Sigmoid colon (tissue), 6 donors: ENCODE measurements at regions not wholly inside any gene's neighbourhood (a gene's known extent, or its start where the extent isn't known, plus 50 kb on each side); places are given as distances from the start of the nearest gene placed in this dataset.

Experiments
- DNase-seq: peaks from one replicate; pipeline ENCODE4 v3.0.0-alpha.2; 2019
- H3K27ac ChIP-seq, 4 donors: fragments of 200-600 bp; sonication (generic); one replicate each; pipeline ENCODE4 v1.5.1; 2016 to 2019; ENCODE audit warnings: mild to moderate bottlenecking in 1 of 4
- H3K27me3 ChIP-seq, 3 donors: fragments of 200-600 bp; sonication (generic); one replicate each; pipeline ENCODE4 v1.5.1; 2019; ENCODE audit warnings: mild to moderate bottlenecking in 1 of 3
- H3K36me3 ChIP-seq, 4 donors: fragments of 200-600 bp; sonication (generic); one replicate each; pipeline ENCODE4 v1.5.1; 2016 to 2019
- H3K4me1 ChIP-seq, 4 donors: fragments of 200-600 bp; sonication (generic); one replicate each; pipeline ENCODE4 v1.5.1; 2017 to 2019
- H3K4me3 ChIP-seq, 4 donors: fragments of 200-600 bp; sonication (generic); one replicate each; pipeline ENCODE4 v1.5.1; 2017 to 2019; ENCODE audit warnings: mild to moderate bottlenecking in 2 of 4, moderate library complexity in 1 of 4
- H3K9me3 ChIP-seq, 4 donors: fragments of 200-600 bp in 3 of 4; sonication (generic) in 3 of 4; one replicate each; pipeline versions ENCODE4 v1.5.1 to v1.6.1; 2013 to 2019
- EP300 ChIP-seq, 4 donors: sonication (generic); formaldehyde crosslinking; IDR thresholded peaks; one replicate each; pipeline ENCODE4 v1.6.1; 2017; ENCODE audit warnings: antibody characterized with exemption in 4 of 4
- POLR2A ChIP-seq, 2 donors: fragments of 450-650 bp; IDR thresholded peaks; one replicate each; pipeline ENCODE4 v1.6.1; 2016; ENCODE audit warnings: antibody characterized with exemption in 2 of 2, mild to moderate bottlenecking in 2 of 2, moderate library complexity in 2 of 2
- POLR2AphosphoS5 ChIP-seq, 4 donors: sonication (generic); formaldehyde crosslinking; IDR thresholded peaks; one replicate each; pipeline ENCODE4 v1.6.1; 2017; ENCODE audit warnings: antibody characterized with exemption in 4 of 4
- WGBS, 2 donors: extraction: QIAGEN DNeasy Blood & Tissue Kit; methylation state at CpG; one replicate each; pipeline ENCODE4 v1.1.7; 2013; 5-methylcytosine and 5-hydroxymethylcytosine counted together
- intact Hi-C: fragments of 100-400 bp; cut with DNase I; formaldehyde crosslinking; loops from one replicate; pipeline ENCODE4 v1.15.1; 2023
- TF ChIP-seq, protein P1 (sequence below), 4 experiments: fragments of 450-650 bp in 3 of 4; fragments of 200-600 bp in 1 of 4; IDR thresholded peaks; one replicate each; pipeline ENCODE4 v1.5.1; 2016 to 2019; ENCODE audit warnings: antibody characterized with exemption in 4 of 4, mild to moderate bottlenecking in 3 of 4, moderate library complexity in 2 of 4
- donor health status: healthy with polysubstance abuse.
- donor health status: healthy.

DNA sequence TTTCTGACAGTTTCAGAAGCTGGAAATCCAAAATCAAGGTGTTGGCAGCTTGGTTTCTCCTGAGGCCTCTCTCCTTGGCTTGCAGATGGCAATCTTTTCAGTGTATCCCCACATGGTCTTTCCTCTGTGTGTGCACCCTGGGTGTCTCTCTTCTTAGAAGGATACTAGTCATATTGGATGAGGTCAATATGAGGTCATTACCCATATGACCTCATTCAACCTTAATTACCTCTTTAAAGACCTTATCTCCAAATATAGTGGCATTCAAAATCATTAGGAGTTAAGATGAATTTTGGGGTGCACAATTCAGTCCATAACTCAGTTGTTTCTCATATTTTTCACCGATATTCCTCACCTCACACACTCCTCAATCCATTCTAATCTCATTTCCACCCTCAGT is 92.4 kb upstream of the TGM3 start:
- no peaks in the 10 kb centered on the region for H3K9me3 ChIP-seq
- 90 to 93% methylated on average over 1 of the region's 1 CpG for WGBS, 2 donors

DNA sequence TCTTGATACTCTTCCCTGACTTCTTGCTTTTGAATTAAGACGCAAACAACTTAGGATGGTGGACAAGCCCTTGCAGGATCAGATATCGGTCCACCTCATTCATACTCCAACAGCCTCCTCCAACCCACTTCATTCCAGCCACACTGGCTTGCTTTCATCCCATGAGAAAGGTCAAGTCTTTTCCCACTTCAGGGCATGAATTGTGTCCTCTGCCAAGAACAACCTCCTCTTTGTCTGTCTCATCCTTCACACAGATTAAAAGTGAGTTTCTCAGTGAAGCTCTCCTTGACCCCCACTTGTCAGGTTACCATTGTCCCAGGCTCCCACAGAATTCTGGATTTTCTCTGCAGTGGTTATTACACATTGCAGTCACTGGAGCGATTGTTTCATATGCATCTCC is 91.8 kb upstream of the TGM3 start:
- Histone ChIP-seq H3K9me3 (no peaks in the 10 kb centered on the region), H3K27ac (no peak overlapping the region), H3K27me3 (peaks cover 8 to 40% (median 13%) of the 10 kb centered on the region in 3 donors), H3K4me1 (peaks cover 0 to 16% (median 13%) of the 10 kb centered on the region in 4 donors), H3K4me3 (no peak overlapping the region), H3K36me3 (no peaks in the 10 kb centered on the region)
- WGBS, 2 donors, result 94% methylated on average over 3 of the region's 3 CpGs
- DNase-seq, result no peak
- TF ChIP-seq, protein P1, sequence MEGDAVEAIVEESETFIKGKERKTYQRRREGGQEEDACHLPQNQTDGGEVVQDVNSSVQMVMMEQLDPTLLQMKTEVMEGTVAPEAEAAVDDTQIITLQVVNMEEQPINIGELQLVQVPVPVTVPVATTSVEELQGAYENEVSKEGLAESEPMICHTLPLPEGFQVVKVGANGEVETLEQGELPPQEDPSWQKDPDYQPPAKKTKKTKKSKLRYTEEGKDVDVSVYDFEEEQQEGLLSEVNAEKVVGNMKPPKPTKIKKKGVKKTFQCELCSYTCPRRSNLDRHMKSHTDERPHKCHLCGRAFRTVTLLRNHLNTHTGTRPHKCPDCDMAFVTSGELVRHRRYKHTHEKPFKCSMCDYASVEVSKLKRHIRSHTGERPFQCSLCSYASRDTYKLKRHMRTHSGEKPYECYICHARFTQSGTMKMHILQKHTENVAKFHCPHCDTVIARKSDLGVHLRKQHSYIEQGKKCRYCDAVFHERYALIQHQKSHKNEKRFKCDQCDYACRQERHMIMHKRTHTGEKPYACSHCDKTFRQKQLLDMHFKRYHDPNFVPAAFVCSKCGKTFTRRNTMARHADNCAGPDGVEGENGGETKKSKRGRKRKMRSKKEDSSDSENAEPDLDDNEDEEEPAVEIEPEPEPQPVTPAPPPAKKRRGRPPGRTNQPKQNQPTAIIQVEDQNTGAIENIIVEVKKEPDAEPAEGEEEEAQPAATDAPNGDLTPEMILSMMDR (IDR thresholded peaks at IDR 0.05), result no peak
- TF ChIP-seq POLR2A (IDR thresholded peaks at IDR 0.05), result no peak
- TF ChIP-seq POLR2AphosphoS5 (IDR thresholded peaks at IDR 0.05), result no peak
- TF ChIP-seq EP300 (IDR thresholded peaks at IDR 0.05), result no peak
- intact Hi-C loops, result no loop called here

More for the DNA sequence above, 92.4 kb upstream of the TGM3 start:
- H3K4me1 ChIP-seq, result peaks cover 0 to 16% (median 13%) of the 10 kb centered on the region in 4 donors
- peaks cover 8 to 34% (median 13%) of the 10 kb centered on the region in 3 donors for H3K27me3 ChIP-seq
- no peaks in the 10 kb centered on the region for H3K36me3 ChIP-seq
- intact Hi-C loops, result no loop called here
- TF ChIP-seq POLR2A (IDR thresholded peaks at IDR 0.05) (no peak), POLR2AphosphoS5 (IDR thresholded peaks at IDR 0.05) (no peak), EP300 (IDR thresholded peaks at IDR 0.05) (no peak)
- TF ChIP-seq, protein P1 (IDR thresholded peaks at IDR 0.05), result no peak
- H3K4me3 ChIP-seq, result no peak overlapping the region
- no peak overlapping the region for H3K27ac ChIP-seq
- DNase-seq, result no peak

DNA sequence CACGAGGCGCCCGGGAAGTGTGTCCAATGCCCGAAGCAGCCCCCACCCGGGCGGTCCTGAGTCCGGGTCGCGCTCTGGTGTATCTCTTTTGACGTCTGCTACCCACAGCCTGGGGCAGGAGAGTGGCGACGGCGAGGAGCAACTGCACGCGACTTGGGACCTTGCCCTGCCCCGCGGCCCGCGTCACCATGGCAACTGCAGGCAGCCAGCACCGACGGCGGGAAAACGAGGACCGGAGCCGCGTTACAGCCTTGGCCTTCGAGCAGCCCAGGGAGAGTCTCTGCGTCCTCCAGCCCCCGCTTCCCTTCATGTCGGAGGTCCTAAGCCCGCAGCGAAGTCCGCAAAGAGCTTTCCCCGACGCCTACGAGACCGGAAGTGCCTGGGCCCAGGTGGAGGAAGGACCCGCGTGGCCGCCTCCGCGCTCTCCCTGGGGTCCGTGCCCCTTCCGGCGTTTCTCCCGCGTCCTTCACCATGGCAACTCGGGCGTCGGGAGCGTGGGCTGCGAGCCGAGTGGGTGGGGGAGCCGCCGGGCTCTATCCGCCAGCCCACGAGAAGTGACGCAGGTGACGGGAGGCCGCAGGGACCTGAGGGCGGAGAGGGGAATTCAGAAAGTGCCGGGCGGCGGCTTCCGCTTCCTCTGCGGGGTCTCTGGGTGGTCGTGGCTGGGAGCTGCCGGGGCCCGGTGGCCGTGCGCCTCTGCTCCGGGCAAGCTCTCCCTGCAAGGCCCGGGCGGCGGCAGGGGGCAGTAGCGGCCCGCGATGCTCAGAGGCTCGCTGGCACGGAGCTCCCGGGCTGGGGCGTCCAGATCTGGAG is 88.6 kb upstream of the TGM3 start:
- Histone ChIP-seq H3K4me3 (peak overlapping the region; percentile 24 to 60 (median 47)), H3K9me3 (no peaks in the 10 kb centered on the region), H3K27ac (no peak overlapping the region), H3K27me3 (peaks cover 8 to 63% (median 13%) of the 10 kb centered on the region in 3 donors), H3K36me3 (no peaks in the 10 kb centered on the region), H3K4me1 (peaks cover 0 to 16% (median 13%) of the 10 kb centered on the region in 4 donors)
- peak; percentile 79 for DNase-seq
- intact Hi-C loops, result loop anchor here (5.0 kb wide), 1 partner anchor 245 kb away; no protein-coding TSS in a partner anchor
- 1 to 3% methylated on average over 82 of the region's 82 CpGs for WGBS, 2 donors
- TF ChIP-seq EP300 (IDR thresholded peaks at IDR 0.05) (no peak), POLR2AphosphoS5 (IDR thresholded peaks at IDR 0.05) (no peak)
- TF ChIP-seq, protein P1 (IDR thresholded peaks at IDR 0.05), result peak in 3 of 4 experiments; percentile 22 to 49 (median 29)

DNA sequence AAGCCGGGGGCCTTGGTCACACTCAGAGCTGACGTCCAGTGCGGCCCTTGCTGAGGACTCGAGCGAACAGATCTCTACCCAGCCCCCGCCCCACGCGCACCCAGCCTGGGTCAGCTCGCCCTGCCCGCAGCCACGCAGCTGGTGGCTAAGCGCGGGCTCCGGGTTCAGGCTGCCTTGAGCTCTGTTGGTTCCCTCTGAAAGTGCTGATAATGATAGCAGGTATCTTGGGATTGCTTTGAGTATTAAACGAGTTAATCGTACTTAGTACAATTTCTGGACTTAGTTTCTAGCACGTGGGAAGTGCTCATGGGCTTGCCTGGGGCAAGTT is 88.1 kb upstream of the TGM3 start:
- no peaks in the 10 kb centered on the region for H3K9me3 ChIP-seq
- H3K36me3 ChIP-seq, result no peaks in the 10 kb centered on the region
- intact Hi-C loops, result loop anchor here (5.0 kb wide), 1 partner anchor 245 kb away; no protein-coding TSS in a partner anchor
- TF ChIP-seq, protein P1 (IDR thresholded peaks at IDR 0.05), result peak in 2 of 4 experiments; percentile 1 to 2
- TF ChIP-seq EP300 (IDR thresholded peaks at IDR 0.05), result no peak
- H3K4me1 ChIP-seq, result peaks cover 0 to 16% (median 13%) of the 10 kb centered on the region in 4 donors
- H3K27ac ChIP-seq, result no peak overlapping the region
- peak overlapping the region in 3 of 4 donors; percentile 40 to 60 (median 54) for H3K4me3 ChIP-seq
- no peak for DNase-seq
- 7 to 10% methylated on average over 17 of the region's 17 CpGs for WGBS, 2 donors
- H3K27me3 ChIP-seq, result peaks cover 8 to 63% (median 13%) of the 10 kb centered on the region in 3 donors
